Smooth muscle cell of the brain vasculature (primary cell): ENCODE measurements at regions not wholly inside any gene's neighbourhood (a gene's known extent, or its start where the extent isn't known, plus 50 kb on each side); places are given as distances from the start of the nearest gene placed in this dataset.

ENCODE experiments used
- DNase-seq: peaks from one replicate; pipeline ENCODE4 v3.0.0-alpha.2; 2012; ENCODE audit warnings: low read depth, low spot score

DNA sequence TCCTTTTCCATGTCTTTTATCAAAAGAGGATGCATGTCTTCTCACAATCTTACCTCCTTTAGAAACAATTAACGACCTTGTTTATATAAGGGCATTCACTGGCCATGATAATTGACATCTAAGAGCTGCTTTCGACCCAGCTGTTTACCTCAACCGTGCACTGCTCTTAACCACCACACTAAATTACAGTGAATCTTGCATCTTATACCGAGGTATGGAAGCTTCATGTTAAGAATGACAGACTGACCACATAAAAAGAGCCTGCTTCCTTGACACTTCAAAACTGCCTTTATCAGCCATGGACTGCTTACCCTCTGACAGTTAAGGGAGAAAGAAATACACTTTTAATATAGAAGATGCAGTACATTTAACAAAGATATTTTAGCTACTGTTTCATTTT lies 301.7 kb upstream of the LYPLAL1 start:
- no peak for DNase-seq

DNA sequence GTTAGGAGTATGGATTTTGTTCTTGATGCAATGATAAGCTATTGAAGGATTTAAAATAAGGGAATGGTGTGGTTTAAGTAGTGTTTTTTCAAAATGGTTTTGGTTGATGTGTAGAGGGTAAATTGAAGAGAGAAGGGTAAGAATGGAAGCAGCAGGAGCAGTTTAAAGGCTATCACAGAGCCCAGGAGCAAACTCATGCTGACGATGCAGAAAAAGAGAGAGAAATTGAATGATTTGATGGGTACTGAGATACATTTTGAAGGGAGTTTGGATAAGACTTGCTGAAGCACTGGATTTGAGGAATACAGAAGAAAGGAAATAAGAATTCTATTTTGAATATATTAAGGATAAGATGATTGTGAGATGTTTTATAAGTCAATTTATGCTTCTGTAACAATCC lies 300.8 kb upstream of the LYPLAL1 start:
- no peak for DNase-seq

DNA sequence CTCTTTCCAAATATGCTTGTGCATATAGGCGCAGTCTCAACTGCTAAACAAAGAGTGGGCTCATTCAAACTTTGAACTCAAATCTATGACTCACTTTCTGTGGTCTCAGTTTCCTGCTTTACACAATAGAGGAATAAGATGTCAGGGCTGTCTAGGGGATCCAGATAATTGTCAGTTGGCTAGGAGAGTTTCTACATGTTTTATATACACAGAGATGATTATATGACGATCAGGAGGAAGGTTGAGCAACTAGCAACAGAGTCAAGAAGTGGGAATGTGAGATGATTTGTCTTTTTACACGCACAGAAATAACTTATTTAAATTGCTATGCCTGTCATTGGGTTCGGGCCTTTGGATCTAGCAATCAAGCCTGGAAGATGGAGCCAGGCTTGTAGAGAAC lies 299.4 kb upstream of the LYPLAL1 start:
- no peak for DNase-seq

DNA sequence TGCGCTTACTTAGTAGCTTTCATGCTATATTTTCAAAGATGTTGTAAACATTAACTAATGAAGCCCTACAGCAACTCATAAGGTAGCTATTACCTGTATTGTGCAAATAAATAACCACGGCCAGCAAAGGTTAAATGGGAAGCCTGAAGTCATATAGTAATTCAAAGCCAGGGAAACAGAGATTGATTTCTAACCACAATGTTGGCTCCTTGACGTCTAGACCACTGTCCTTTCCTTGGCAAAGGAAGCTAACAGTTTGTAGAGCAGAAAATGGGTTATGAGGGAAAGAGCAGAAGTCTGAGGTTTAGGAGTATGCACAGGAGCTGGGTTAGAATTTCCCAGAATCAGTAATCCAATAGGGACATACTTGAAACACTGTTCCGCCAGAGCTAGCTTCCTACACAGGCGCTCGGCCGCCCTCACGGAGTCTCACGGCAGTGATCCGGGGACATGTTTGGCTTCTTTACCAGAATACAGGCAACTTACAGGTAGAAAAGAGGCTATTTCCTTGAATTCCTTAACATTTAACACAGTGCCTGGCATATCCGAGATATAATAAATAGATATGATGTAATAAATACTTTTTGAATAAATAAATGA lies 298.8 kb upstream of the LYPLAL1 start:
- no peak for DNase-seq

DNA sequence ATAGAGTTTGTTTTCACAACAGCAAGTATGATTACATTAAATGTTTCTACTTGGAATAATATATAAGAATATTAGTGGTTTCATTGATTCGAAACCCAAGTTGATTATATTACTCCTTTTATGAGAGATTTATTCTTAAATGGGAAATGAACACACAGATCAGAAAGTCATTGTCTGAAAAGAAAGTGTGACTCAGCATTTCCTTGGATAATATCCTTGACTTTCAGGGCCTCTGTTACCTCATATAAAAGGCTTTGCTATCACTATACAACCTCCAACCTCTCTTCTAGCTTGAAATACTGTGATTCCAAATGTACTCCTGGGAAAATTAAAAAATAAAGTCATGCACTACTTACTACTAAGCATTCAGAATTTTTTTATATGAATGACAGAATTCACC lies 295.3 kb upstream of the LYPLAL1 start:
- no peak for DNase-seq

DNA sequence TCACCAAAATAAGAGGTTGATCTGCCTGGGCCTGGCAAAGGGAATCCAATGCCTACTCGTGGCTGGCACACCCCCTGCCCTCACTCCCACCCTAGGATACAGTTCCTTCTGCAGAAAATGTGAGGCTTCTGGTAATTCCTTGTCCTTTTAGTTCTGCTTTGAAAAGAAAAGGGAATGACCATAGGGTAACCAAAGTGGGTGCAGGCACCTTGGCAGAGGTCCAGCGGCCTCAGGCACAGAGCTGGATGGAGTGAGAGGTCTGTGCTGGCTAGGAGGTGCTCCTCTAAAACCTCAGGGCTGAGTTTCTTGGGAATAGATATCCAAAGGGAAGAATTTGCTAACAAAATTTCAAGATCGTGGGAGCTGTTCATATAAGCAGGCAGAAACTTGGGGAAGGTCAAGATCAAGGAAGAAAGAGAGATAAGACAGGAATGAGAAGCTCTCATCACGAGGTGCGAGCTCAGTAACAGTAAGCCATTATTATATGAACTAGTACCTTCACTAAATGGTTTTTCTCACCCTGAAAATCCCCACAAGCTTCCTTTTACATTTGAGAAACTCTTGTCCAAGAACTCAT lies 293.1 kb upstream of the LYPLAL1 start:
- DNase-seq, result no peak

DNA sequence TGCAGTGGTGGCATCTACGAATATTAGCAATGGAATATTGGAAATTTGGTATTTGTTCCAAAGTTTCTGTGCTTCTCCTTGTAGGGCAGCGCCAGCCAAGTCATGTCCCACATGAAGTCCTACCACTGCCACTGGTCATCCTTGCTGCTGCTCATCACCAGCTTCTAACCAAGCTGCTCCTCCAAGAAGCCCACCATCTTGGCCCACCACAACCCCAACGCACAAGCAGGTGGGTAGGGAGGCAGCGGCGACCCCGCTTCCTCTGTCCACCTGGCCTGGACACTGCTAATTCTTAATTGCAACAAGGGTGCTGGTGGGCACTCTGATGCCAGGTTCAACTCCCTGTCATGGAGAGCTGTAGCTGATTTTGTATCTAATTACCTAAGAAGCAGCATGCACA lies 291.2 kb upstream of the LYPLAL1 start:
- DNase-seq, result no peak

DNA sequence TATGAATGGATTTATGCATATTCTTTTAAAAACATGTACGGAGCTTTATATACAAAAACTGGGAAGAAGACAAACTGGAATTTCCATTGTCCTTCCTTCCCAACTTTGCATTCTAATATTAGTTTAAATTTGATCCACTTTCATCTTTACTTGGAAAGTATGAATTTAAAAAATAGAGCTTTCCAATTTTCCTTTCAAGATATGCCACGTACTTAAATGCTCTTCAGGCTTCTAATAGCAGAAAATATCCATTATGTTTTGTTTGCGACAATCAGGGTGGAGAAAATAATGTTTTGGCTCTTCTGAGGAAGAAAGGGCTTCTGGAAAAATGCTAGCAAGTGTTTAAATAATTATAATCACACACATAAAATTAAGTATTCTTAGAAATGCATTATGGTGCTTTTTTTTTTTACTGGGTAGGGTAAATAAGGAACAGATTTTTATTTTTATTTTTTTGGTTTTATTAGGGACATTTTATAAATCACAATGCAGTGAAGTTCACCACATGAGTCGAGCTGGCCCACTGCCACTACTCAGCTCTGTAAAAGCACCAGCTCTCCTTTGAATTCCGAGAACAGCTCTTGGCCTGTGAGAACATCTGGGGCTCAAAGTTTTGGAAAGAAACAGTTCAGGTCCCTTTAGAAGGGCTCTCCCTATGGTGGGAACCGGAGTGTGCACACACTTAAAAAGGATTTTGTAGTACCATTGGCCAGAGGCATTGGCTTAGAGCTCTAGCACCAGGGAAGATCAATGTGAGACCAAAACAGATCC lies 287.4 kb upstream of the LYPLAL1 start:
- no peak for DNase-seq

DNA sequence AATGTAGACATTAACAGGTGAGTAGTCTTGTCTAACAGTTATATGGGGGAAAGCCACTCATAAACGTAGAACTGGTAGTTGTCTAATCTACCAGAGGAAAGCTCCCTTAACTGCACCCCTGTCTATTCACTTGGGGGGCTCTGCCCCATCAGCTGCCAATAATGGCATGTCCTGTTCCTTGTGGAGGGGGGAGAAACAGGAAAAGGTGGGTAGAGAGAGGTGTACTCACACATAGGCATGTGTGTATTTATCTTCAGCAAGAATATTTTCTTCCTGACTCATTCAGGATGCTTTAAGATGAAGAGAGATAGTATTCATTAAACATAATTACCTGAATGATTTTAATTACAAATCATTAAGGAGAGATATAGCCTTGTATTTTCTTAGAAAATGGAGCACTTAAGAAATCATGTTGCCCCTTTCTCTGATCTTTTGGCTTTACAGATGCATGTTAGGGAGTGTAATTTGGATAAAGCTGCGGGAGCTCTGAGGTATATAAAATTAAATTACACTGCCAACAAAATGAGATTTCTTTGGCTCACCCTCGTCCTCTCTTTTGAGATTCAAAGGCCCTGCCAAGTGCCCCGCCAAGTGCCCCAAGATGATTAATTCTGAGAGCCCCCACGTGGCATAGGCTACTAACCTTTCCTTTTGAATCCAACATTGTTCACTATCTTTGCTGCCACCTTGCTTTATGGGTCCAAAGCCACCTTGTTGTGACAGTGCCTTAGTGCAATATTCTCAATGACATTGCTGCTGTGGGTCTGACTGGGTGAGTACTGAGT lies 286.3 kb upstream of the LYPLAL1 start:
- DNase-seq, result no peak

DNA sequence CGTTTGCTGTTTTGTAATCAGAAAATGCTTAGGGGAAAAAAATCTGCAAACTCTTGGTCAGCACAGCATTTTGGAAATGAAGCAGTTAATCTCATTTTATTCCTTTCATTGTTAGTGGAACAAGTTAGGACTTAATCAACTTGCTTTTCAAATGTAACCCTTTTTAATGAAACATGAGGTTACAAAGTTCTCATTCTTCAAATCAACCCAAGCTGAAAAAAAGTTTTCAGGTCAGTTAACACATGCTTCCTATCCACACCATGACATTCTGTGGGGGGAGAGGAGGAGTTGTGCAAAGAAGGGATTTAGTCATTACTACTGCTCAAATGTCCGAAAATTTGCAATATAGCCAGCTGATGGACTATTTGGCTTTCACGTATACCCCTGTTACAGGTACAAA lies 283.2 kb upstream of the LYPLAL1 start:
- no peak for DNase-seq

DNA sequence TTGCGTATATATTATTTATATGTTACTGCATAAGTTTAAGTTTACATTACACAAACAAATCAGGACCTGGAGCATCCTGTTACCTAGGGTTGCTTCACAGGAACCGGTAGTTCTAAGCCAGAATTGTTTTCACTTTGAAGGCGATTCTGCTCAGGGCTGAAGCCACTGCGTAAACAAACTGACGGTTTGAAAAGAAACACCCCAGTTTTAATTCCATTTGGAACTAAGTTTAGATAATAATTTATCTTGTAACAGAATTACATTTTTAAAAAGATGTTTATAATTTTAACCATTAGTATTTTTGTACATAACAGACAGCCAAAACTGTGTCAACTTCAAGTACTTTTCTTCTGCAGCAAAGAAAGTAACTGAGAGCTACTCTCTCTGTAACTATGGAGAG lies 282.1 kb upstream of the LYPLAL1 start:
- DNase-seq, result no peak

DNA sequence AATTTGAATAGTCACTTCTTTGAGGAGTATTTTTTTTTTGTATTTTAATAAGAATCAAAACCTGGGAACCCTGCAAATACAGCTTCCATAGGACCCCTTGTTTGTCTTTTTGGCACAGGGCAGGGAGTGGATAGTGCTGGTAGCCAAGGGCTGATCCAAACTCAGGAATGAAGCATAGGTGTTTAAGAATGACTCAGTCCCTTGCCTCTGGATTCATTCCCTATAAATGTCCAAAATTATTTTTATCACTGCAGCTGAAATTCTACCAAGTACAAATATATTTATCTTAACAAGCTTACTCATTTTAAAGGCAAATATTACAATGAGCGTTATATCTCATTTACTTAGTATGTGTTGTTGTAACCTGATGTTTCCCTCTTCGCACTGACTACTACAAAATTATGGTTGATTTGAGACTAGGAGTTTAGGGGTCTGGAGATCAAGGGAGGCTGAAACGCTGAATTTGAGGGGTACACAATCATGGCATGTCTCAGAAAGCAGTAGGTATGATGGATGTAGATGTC lies 278.6 kb upstream of the LYPLAL1 start:
- no peak for DNase-seq

DNA sequence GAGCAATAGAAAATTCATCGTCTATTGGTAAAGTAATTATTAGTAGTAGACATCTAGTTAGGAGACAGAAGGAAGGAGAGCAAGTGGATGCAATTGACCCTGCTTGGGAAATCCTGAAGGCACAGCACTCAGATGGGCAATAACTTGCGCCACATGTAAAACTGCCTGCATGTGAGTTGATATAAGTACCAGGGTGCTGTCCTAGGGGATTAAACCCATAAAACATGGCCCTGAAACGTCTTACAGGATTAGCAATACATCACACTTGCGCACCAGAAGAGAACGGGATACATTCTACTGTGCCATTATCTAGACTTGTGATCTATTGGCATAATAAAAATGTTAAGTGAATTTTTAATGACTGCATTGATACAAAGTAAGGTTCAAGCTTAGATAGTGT lies 277.5 kb upstream of the LYPLAL1 start:
- DNase-seq, result no peak

DNA sequence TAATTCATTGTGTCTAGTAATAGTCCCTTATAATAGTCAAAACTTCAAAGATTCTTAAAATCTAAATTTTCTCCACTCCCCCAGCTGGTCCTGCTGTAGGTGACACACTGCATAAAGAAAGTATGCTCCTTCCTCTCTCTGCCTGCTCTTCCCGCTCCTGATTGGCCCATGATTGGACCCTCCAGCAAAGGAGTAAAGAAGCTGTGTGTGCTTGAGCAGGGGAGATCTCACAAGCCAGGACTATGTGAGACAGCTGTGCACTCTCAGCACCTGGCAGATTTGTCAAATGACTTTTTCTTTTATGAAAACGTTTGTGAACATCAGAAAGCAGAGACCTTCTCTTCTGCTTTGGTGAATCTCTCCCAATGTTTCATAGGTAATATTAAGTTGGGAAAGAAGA lies 274.8 kb upstream of the LYPLAL1 start:
- no peak for DNase-seq

DNA sequence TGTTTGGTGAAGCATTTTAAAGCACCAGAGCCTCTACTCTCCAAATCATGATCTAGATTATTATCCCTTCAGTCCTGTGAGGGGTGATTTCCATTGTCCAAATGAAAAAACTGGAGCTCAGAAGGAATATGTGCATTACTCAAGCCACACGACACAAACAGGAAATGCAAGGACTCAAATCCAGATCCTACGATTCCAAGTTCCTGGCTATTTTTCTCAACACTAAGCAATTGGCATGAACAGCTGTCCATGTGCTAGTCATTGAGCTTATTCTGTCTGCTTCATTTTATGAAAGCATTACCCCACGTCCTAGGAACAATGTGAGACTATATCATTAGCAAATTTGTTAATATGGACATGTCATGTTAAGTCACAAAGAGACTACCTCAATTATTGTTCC lies 273.1 kb upstream of the LYPLAL1 start:
- DNase-seq, result no peak

DNA sequence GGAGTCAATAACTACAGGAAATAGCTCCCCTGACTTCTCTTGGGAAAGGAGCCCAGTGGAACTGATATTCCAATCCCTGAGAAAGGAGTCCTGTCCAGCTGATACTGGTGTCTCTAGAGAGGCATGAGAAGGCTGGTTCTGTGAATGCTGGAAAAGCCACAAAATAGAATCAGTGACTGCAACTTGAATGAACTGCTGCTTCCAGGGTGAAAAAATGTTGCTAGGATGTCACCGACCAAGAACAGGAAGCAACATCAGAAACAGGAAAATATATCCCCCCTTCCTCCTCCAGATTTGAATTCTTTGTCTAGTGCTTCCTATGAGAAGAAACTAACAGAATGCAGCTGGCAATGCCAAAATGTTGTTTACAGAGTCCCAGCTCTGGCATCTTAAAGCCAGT lies 269.3 kb upstream of the LYPLAL1 start:
- no peak for DNase-seq

DNA sequence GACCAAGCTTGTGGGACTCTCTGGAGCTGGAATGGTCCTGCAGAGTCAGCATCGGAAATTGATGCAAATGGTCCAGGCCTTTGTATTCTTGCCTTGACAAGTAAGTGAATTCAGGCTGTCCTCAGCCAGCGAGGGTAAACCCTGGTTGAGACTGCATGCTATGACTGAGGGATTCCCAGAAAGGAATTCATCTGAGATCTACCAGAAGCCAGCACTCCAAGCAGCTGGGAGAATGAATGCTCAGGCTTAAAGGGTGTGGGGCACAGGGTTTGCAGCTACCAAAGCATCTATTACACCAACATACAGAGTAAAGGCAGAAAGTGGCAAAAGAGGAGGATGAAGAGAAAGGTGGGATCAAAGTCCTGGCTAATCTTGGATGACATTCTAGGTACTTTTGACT lies 257.0 kb upstream of the LYPLAL1 start:
- DNase-seq, result no peak

DNA sequence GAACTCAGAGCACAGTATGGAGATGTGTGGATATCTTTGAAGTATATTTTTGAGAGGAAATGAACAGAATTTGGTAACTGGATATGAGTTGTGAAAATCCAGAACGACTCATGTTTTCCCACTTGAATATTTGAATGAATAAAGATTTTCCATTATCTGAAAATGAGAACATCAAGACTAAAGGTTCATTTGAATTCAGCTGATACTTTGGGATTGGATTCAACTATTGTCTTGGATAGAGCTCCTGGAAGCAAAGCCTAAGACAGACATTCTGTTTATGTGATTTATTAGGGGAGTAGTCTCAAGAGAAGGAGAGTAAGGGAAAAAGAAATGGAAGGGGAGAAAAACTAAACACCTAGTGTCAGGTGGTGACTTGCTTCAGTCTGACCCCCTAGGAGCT lies 256.0 kb upstream of the LYPLAL1 start:
- no peak for DNase-seq

DNA sequence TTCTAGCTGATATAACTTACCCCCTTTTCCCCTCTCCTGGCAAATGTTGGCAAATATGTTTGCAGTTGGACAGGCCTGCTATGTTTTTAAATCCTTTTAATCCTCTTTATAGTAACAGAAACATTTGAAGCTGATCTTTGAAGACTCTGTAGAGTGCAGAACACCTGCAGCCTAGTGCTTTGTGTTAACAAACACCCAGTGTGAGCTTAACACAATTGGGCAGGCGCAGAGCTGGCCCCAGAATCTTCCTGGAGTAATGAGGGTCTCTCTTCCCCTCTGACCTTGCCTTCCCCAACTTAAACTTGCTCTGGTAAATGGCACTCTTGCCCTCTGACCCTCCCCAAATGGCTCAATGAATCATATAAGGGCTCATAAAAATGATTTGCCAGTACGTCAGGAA lies 247.9 kb upstream of the LYPLAL1 start:
- DNase-seq, result no peak

DNA sequence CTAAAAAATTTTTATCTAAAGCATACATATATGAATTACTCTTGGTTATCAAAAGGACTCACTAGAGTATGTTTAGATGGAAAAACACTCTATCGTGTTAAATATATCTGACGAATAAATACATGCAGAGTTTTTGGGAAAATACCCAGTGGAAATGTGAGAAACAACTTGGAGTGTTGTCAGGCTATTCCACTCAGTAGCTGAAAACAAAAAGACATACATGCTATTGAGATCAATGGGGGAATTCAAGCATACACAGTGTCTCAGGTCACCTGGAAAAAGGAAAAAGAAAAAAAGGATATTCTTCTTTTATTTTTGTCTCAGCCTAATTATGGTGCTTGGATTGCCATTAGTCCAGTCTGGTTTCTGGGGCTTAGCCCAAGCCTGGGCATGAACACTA lies 247.0 kb upstream of the LYPLAL1 start:
- DNase-seq, result no peak

DNA sequence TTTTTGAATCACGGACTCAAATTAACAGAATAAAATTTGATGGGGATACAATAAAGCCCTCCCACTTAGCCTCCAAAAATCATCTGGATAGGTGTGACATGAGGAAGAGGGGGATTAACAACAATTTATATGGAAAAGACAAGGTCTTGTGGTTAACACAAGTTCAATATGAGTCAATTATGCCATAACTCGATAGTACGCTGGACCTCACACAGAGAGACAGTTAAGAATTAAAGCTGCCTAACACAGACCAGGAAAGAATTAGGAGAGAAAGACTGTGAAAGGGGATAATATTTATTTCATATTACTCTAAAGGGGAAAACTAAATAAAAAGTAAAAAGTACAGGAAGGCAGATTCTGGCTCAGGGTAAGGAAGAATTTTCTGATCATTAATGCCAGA lies 243.7 kb upstream of the LYPLAL1 start:
- no peak for DNase-seq

DNA sequence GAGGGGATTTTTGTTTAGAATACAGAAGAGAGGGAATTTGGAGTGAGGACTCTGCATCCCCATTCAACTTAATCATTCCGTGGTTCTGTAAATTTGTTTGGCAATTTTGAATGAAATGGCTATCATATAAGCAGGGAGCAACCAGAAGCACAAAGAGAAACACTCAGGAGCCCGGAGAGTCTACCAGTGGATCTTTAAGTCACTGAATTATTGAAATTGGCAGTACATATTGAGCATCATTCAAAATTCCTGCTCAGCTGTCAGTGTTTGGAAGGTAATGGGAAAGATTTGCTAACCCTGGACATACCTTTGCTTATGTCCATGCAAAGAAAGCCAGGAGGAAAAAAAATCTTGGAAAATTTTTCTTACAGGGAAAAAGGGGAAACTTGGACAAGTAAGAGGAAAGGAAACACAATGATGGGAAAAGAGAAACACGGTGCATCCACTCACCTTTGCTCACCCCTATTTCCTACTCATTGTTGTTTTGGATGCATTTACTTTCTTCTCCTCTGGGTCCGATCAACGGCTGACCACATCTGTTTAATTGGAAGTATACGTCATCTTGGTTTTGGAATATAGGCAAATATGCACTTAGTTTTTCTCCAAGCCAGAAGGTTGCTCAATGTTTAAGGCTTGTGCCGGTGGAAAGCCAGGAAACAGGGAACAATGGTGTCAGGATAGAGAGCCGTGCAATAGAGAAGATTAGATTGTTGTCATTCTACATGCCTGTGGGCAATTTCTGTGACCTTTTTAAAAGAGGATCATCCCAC lies 243.0 kb upstream of the LYPLAL1 start:
- DNase-seq, result no peak
